ENCODE measurements at regions not wholly inside any gene's neighbourhood (a gene's known extent, or its start where the extent isn't known, plus 50 kb on each side); places are given as distances from the start of the nearest gene placed in this dataset.

- DNase-seq (ENCODE audit: low read depth, low spot score): no peak
- Histone ChIP-seq H3K9me2 (ENCODE audit: insufficient read depth) (no peaks in the 10 kb centered on the region), H3K4me2 (ENCODE audit: low read length) (no peak overlapping the region), H3K27me3 (ENCODE audit: insufficient read depth, low read length) (no peaks in the 10 kb centered on the region), H3K27ac (ENCODE audit: low read depth, low read length) (no peak overlapping the region), H4K20me1 (ENCODE audit: insufficient read depth) (no peaks in the 10 kb centered on the region), H3K4me3 (replicated peaks in 1 of 2; ENCODE audit: low read depth in 1 of 2, low read length in 2 of 2) (no peak overlapping the region), H3K9me3 (ENCODE audit: control insufficient read depth in 1 of 2, insufficient read depth in 1 of 2, low read depth in 1 of 2, low read length in 2 of 2) (peaks cover 4 to 12% of the 10 kb centered on the region in 2 experiments; a peak in 2 of 4 replicates), H3K9ac (ENCODE audit: low read length) (no peak overlapping the region), H3K79me2 (ENCODE audit: insufficient read depth, low read length) (no peaks in the 10 kb centered on the region), H2AFZ (ENCODE audit: low read depth, low read length, poor library complexity, severe bottlenecking) (no peak overlapping the region), H3K36me3 (ENCODE audit: control insufficient read depth in 1 of 2, insufficient read depth in 2 of 2, low read length in 2 of 2) (no peaks in the 10 kb centered on the region), H3K4me1 (ENCODE audit: control insufficient read depth in 1 of 2, insufficient read depth in 2 of 2, low read length in 2 of 2) (no peaks in the 10 kb centered on the region)
- ChIA-PET POLR2A (no interaction called here), RAD21 (ENCODE audit: low non-redundant PET in 1 of 2, low total read pairs in 2 of 2, uncharacterized antibody in 2 of 2, unreplicated experiment in 2 of 2) (no interaction called here), CTCF (no interaction called here)
- ATAC-seq: no peak
- no peak for TF ChIP-seq CEBPB (IDR thresholded peaks at IDR 0.05; ENCODE audit: low read depth)
- TF ChIP-seq FOSL1 (IDR thresholded peaks at IDR 0.05; ENCODE audit: low read depth): no peak
- no peak for TF ChIP-seq ATF3 (IDR thresholded peaks at IDR 0.05)
- no peak for TF ChIP-seq ZBTB33 (IDR thresholded peaks at IDR 0.05; ENCODE audit: extremely low read depth, insufficient replicate concordance, low read length)
- TF ChIP-seq ZFX (IDR thresholded peaks at IDR 0.05): no peak
- TF ChIP-seq POLR2A (IDR thresholded peaks at IDR 0.05; ENCODE audit: borderline replicate concordance, extremely low read depth, insufficient read depth, insufficient read length): no peak
- TF ChIP-seq ZNF274 (IDR thresholded peaks at IDR 0.05; ENCODE audit: low read depth, low read length): no peak
- no peak for TF ChIP-seq SRF (IDR thresholded peaks at IDR 0.05; ENCODE audit: low read depth)
- no peak for TF ChIP-seq EZH2 (IDR thresholded peaks at IDR 0.05)
- no peak for TF ChIP-seq SP1 (IDR thresholded peaks at IDR 0.05; ENCODE audit: low read depth)
- no peak for TF ChIP-seq CBX3 (IDR thresholded peaks at IDR 0.05; ENCODE audit: low read depth)
- no peak for TF ChIP-seq REST (IDR thresholded peaks at IDR 0.05; ENCODE audit: low read depth)
- TF ChIP-seq ELF1 (IDR thresholded peaks at IDR 0.05; ENCODE audit: borderline replicate concordance, low read depth): no peak
- TF ChIP-seq MAX (IDR thresholded peaks at IDR 0.05): no peak
- intact Hi-C loops (cut with micrococcal nuclease): no loop called here
- no TSS peak for BruUV-seq (replicated peaks)
Observed at GRCh38 chr18:71743634-71744033, 800.5 kb downstream of the CBLN2 start.

Measured in HCT116 (cell line).